ENCODE measurements at regions not wholly inside any gene's neighbourhood (a gene's known extent, or its start where the extent isn't known, plus 50 kb on each side); places are given as distances from the start of the nearest gene placed in this dataset.

DNA sequence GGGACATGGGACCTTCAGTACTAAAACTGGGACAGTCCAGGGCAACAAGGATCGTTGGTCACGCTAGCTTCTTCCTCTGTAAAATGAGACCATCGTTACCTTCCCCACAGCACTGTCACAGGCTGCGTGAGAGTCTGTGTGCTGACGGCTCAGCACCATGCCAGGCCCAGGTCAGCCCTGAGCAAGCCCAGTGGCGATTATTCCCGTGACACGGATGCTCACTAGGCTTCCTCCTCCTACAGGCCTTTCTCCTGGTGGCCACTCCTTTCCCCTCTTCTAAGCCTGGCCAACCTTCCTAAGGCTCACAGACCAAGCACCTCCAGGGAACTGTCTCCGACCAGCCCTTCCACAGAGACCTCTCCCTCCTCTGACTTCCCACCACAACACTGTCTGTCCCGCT, 69.3 kb upstream of the RUNX3 start:
- Histone ChIP-seq H4K8ac (ENCODE audit: low read depth in 2 of 2, low read length in 2 of 2) (no peak overlapping the region), H2AK5ac (ENCODE audit: low read depth, low read length) (no peak overlapping the region; the same call in 1 of the 2 replicates), H3K9me1 (ENCODE audit: insufficient read depth, low read length) (no peaks in the 10 kb centered on the region; the same call in 1 of the 2 replicates), H3K14ac (replicated peaks; ENCODE audit: low read depth, low read length) (no peak overlapping the region), H3K4me1 (ENCODE audit: control insufficient read depth, insufficient read depth, low read length) (no peaks in the 10 kb centered on the region), H4K20me1 (ENCODE audit: insufficient read depth, low read length) (no peaks in the 10 kb centered on the region), H3K79me1 (ENCODE audit: low read depth in 1 of 2, low read length in 2 of 2) (no peaks in the 10 kb centered on the region), H4K91ac (ENCODE audit: insufficient read depth, low read depth, low read length) (no peak overlapping the region), H2AFZ (replicated peaks; ENCODE audit: low read length, poor library complexity) (no peak overlapping the region), H3K4me2 (ENCODE audit: low read depth, low read length) (no peak overlapping the region), H3K4ac (ENCODE audit: low read depth, low read length) (no peak overlapping the region; the same call in 1 of the 2 replicates), H3K4me3 (ENCODE audit: insufficient read depth, low read depth, low read length) (no peak overlapping the region), H2BK5ac (ENCODE audit: low read depth, low read length, poor library complexity, severe bottlenecking) (no peak overlapping the region), H3K36me3 (ENCODE audit: control insufficient read depth, insufficient read depth, low read length) (no peaks in the 10 kb centered on the region), H3K56ac (ENCODE audit: extremely low read depth, insufficient read depth, low read length) (no peak overlapping the region), H3K23ac (ENCODE audit: low read depth, low read length) (no peak overlapping the region), H3K9ac (ENCODE audit: low read depth, low read length) (no peak overlapping the region), H3K9me3 (ENCODE audit: control insufficient read depth, insufficient read depth, low read length) (no peaks in the 10 kb centered on the region), H3K18ac (ENCODE audit: low read depth, low read length) (no peak overlapping the region), H3K27ac (ENCODE audit: insufficient read depth, low read length) (no peak overlapping the region), H2BK120ac (ENCODE audit: low read depth, low read length) (no peak overlapping the region), H4K5ac (ENCODE audit: low read depth, low read length) (no peak overlapping the region), H2AK9ac (replicated peaks; ENCODE audit: low read depth, low read length, poor library complexity) (no peak overlapping the region), H2BK20ac (ENCODE audit: low read depth, low read length) (no peak overlapping the region), H2BK15ac (ENCODE audit: low read depth, low read length) (no peak overlapping the region), H3K27me3 (ENCODE audit: control insufficient read depth, insufficient read depth, low read length) (peaks cover 5% of the 10 kb centered on the region; the same call in 1 of the 2 replicates)
- WGBS, 2 experiments (ENCODE audit: extremely low coverage in 2 of 2, insufficient read length in 1 of 2), result 87% methylated on average over 3 of the region's 10 CpGs; no CpG with 5 or more reads in 1 of the 2 experiments
- no peak for TF ChIP-seq USF2 (IDR thresholded peaks at IDR 0.05; ENCODE audit: low read depth, low read length)
- no peak for TF ChIP-seq ELK1 (IDR thresholded peaks at IDR 0.05; ENCODE audit: borderline replicate concordance, low read depth, low read length)
- TF ChIP-seq NFE2L2 (IDR thresholded peaks at IDR 0.05; ENCODE audit: low read depth, low read length), result no peak
- TF ChIP-seq RCOR1 (IDR thresholded peaks at IDR 0.05; ENCODE audit: insufficient replicate concordance, low read length), result no peak
- no peak for TF ChIP-seq FOS (IDR thresholded peaks at IDR 0.05; ENCODE audit: low read depth, low read length)
- no peak for TF ChIP-seq MXI1 (IDR thresholded peaks at IDR 0.05; ENCODE audit: borderline replicate concordance, low read depth, low read length)
- TF ChIP-seq POLR2A (IDR thresholded peaks at IDR 0.05; ENCODE audit: low read depth, low read length), result no peak
- no peak for TF ChIP-seq BHLHE40 (IDR thresholded peaks at IDR 0.05; ENCODE audit: low read depth, low read length)
- TF ChIP-seq MAFK (IDR thresholded peaks at IDR 0.05; ENCODE audit: low read depth, low read length), result no peak
- TF ChIP-seq, protein P1, sequence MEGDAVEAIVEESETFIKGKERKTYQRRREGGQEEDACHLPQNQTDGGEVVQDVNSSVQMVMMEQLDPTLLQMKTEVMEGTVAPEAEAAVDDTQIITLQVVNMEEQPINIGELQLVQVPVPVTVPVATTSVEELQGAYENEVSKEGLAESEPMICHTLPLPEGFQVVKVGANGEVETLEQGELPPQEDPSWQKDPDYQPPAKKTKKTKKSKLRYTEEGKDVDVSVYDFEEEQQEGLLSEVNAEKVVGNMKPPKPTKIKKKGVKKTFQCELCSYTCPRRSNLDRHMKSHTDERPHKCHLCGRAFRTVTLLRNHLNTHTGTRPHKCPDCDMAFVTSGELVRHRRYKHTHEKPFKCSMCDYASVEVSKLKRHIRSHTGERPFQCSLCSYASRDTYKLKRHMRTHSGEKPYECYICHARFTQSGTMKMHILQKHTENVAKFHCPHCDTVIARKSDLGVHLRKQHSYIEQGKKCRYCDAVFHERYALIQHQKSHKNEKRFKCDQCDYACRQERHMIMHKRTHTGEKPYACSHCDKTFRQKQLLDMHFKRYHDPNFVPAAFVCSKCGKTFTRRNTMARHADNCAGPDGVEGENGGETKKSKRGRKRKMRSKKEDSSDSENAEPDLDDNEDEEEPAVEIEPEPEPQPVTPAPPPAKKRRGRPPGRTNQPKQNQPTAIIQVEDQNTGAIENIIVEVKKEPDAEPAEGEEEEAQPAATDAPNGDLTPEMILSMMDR (conservative IDR thresholded peaks at IDR 0.05; ENCODE audit: low read depth, low read length), result no peak
- no peak for TF ChIP-seq CHD1 (IDR thresholded peaks at IDR 0.05; ENCODE audit: low read depth, low read length)
- TF ChIP-seq RFX5 (IDR thresholded peaks at IDR 0.05; ENCODE audit: low read depth, low read length), result no peak
- no peak for TF ChIP-seq CEBPB (IDR thresholded peaks at IDR 0.05; ENCODE audit: low read depth, low read length)
- no peak for TF ChIP-seq RAD21 (IDR thresholded peaks at IDR 0.05; ENCODE audit: low read length)
- no peak for TF ChIP-seq MAZ (IDR thresholded peaks at IDR 0.05; ENCODE audit: borderline replicate concordance, low read depth, low read length)
- TF ChIP-seq SMC3 (IDR thresholded peaks at IDR 0.05; ENCODE audit: low read depth, low read length), result no peak
- no TSS peak for BruUV-seq (replicated peaks)
- intact Hi-C loops (cut with micrococcal nuclease), result no loop called here
- ATAC-seq (ENCODE audit: low read depth), result no peak
- ChIA-PET CTCF (interaction anchor here (0.6 kb wide), 1 partner anchor 205 kb away, joined by 4 read pairs; no protein-coding TSS in a partner anchor), POLR2A (ENCODE audit: unreplicated experiment) (no interaction called here)
- DNase-seq, result no peak
- dilution Hi-C loops (cut with HindIII; ENCODE audit: low sequenced_read_pairs, unreplicated experiment), result no loop called here
- in situ Hi-C loops (cut with MboI; ENCODE audit: low sequenced_read_pairs), result no loop called here

Data from IMR-90 (cell line).